GM18870 (cell line): ENCODE measurements at regions not wholly inside any gene's neighbourhood (a gene's known extent, or its start where the extent isn't known, plus 50 kb on each side); places are given as distances from the start of the nearest gene placed in this dataset.

Experiments
- ATAC-seq: cut with Tn5 transposase; IDR thresholded peaks from one replicate; pipeline ENCODE4 v1.9.1; 2021; ENCODE audit warnings: moderate library complexity; ENCODE audit not compliant: unreplicated experiment

DNA sequence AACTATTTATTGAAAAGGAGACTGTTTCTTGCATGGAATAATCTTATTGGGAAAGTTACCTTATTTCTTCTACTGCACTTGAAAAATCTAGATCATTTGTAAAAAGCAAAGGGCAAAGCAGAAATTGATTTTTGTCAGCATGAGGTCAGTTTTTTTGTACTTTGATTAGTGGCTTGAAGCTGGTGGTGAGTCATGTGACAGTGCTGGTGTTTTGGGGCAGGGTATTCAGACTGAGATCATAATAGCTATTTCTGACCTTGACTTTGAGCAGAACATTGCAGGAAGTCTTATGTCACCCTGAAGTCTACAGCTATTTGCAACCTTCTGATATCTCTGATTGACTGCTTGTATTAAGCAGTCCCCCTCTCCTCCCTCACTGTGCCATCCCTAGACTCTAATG lies 66.3 kb upstream of the SORCS3 start:
- ATAC-seq = no peak

- no peak for ATAC-seq
Observed at GRCh38 chr10:104576611-104577010, 64.5 kb upstream of the SORCS3 start.

DNA sequence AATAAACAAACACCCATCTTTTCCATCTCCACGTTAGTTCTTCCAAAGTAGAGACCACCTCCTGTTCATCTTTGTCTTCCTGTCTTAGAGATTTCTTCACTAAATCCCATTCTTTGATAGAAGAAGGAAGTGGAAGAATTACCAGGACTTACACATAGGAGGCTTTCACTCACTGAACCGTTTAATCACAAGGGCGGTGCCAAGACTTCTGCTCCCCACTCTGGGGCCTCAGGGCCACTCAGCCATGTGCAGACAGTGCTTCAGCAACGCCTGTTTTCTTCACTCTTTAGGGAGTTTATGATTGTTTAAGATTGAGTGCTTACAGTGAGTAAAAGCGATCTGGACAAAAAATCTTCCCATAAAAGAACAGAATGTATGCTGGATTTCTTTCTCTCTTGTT lies 63.9 kb upstream of the SORCS3 start:
- ATAC-seq = no peak

DNA sequence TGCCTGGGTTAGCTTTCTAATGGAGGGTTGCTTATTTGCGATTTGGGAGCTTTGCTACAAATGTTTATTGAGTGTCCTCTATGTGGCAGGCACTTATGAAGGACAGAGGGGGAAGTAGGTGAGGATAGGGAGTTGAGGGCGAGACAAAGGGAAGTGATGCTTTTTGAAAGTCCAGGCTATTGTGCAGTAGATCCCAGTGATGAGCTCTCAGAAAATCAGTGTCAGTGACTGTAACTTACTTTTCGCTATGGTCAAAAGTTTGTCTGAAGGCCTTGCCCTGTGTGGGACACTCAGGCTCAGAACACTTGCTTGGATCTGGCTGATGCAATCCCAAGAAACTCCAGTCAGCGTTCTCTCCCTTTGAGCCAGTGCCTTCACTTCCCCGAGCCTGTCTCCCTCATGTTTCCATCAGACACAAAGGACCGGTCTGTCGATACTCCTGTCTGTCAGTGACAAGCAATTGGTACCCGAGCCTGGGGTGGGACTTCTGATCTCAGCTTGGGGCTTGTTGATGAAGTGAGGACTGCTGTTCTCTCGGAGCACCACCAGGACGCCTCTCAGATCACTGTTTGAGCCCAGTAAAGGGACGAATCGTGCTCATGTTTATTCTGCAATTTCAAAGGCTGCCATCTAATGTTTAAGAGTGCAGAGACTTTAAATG lies 63.1 kb upstream of the SORCS3 start:
- ATAC-seq = no peak

- no peak for ATAC-seq
Observed at GRCh38 chr10:104578671-104579070, 62.4 kb upstream of the SORCS3 start.

- ATAC-seq = no peak
Observed at GRCh38 chr10:104579136-104579535, 62.0 kb upstream of the SORCS3 start.

GRCh38 chr10:104580321-104580720 lies 60.8 kb upstream of the SORCS3 start:
- no peak for ATAC-seq

- peak; percentile 62 for ATAC-seq
Observed at GRCh38 chr10:104580774-104581675, 60.1 kb upstream of the SORCS3 start.

DNA sequence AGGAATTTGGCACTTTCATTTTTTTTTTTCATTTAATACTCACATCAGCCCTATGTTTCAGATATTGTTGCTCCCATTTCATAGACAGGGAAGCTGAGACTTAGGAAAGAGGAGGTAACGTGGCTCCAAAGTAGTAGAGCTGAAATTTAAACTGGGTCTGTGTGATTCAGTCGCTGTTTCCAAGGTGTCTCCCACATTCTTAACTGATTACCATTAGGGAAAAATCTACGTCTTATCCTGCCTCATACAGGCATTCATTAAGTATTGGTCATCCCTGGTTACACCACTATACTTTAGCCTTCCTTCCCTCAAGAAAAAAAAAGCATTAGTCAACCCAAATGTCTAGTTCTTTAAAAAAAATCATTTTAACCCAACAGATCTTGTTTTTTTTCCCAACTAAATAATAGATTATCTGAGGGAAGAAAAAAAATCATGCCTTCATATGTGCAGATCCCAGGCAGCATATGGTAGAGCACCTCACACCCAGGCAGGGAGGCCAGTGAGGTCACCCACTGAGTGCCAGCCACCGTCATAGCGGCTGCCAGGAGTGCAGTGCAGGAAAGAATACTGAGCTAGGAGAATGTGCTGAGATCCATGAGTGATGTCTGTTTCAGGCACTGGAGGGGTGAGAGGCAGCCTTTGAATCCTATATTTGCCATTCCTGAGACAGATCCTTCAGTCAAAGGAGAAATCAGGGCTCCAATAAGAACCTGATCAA lies 59.0 kb upstream of the SORCS3 start:
- no peak for ATAC-seq

DNA sequence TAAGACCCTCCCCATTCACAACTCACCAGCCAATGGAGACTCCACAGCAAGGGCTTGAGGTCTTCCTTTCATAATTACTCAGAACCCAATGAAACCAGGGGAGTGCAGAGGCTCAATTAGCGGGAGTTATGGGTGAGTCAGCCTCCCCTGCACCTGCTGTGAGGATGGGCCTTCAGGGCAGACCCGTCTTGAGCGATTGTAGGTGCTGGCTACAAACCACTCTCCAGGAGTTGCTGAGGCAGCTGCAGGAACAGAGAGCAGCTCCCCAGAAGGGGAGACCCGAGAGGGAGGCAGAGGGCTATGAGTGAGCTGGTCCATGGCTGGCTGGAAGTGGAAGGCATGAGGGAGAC lies 58.5 kb upstream of the SORCS3 start:
- ATAC-seq = no peak

GRCh38 chr10:104582966-104583365 lies 58.1 kb upstream of the SORCS3 start:
- ATAC-seq = no peak

DNA sequence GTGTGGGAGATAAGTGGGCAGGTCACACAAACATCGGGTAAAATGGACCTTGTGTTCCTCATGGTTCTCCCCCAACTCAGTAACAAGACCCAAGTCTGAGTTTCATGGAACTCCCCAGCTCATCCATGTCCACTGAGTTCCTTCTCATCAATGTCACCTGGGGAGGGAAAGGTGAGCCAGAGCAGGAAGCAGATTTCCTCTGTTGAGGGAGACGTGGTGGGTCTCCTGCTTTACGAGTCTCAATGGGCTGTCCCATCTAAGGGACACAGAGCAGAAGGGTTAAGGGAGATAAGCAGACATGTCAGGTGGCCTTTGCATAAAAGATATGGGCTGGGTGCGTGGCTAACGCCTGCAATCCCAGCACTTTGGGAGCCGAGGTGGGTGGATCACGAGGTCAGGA lies 56.5 kb upstream of the SORCS3 start:
- ATAC-seq = no peak

DNA sequence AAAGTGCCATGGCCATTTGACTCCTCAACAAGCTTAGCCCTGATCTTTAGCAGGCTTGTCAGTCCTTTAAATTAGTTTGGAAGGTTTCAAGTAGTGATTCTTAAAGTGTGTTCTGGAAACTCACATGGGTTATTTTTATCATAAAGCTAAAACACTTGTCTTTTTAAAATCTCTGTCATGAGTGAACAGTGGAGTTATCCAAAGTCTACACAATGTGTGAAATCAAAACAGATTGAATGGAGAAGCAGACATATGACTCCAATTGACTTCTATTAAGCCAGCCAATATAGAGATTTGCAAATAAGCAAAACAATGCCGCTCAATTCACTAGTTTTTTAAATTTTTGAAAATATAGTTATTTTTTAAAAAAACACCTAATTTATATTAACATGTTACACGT lies 53.3 kb upstream of the SORCS3 start:
- ATAC-seq = no peak

- no peak for ATAC-seq
Observed at GRCh38 chr10:104589431-104589830, 51.7 kb upstream of the SORCS3 start.

DNA sequence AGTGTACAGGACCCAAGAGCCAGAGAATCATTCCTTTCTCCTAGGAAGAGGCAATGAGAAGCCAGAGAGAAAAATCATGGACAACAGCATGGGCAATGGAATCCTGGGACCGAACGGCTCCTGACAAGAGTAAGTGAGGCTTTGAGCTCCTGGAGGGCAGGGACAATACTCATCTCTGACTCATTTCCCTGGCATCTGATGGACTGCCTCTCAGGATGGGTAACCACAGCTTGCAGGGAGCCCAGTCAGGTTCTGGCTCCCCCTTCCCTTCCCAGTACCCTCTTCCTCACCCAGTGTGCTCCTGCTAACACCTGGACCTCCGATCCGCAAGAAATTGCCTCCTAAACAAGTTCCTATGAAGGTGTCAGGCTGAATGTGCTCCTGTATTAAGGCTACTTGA lies 51.2 kb upstream of the SORCS3 start:
- no peak for ATAC-seq
